ENCODE measurements at regions not wholly inside any gene's neighbourhood (a gene's known extent, or its start where the extent isn't known, plus 50 kb on each side); places are given as distances from the start of the nearest gene placed in this dataset.

DNA sequence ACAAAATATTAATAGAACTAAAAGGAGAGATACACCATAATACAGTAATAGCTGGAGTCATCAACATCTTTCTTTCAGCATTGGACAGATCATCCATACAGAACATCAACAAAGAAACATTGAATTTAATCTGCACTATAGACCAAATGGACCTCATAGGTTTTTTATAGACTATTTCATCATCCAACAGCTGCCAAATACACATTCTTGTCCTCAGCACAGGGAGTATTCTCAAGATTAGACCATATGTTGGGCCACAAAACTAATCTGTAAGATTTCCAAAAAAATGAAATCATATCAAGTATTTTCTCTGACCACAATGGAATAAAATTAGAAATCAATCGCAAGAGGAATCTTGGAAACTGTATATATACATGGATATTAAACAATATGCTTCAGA lies 86.9 kb downstream of the FSCB start:
- no peaks in the 10 kb centered on the region for H3K4me1 ChIP-seq (ENCODE audit: control insufficient read depth, insufficient read depth, low read length, unreplicated experiment)
- no peak overlapping the region for H3K4me3 ChIP-seq (ENCODE audit: low read depth, low read length)
- H3K27ac ChIP-seq (ENCODE audit: low read depth, low read length), result no peak overlapping the region
- no peak overlapping the region for H2AFZ ChIP-seq (ENCODE audit: low read length, unreplicated experiment)
- H3K36me3 ChIP-seq (ENCODE audit: insufficient read depth, low read length), result no peaks in the 10 kb centered on the region
- H3K27me3 ChIP-seq (ENCODE audit: insufficient read depth, low read length), result no peaks in the 10 kb centered on the region
- H3K79me2 ChIP-seq (ENCODE audit: control insufficient read depth, insufficient read depth, low read length, unreplicated experiment), result no peaks in the 10 kb centered on the region

DNA sequence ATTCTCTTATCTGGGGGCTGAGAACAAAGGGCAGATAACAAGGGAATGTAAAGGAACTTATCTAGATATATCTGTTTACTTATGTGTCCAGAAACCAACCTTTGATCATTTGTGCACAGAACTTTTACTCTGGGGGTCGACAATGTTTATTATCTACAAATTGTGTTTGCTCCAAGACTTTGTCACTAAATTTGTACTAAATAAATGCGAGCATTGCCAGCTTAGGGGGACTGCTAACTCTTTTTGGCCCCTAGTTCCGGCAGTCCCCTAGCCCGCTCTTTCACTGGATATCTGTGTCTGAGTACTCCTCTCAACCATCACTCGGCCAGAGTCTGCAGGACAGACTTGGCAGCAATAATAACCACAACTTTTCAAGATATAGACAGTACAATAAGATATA lies 88.2 kb downstream of the FSCB start:
- Histone ChIP-seq H3K36me3 (ENCODE audit: insufficient read depth, low read length) (no peaks in the 10 kb centered on the region), H3K79me2 (ENCODE audit: control insufficient read depth, insufficient read depth, low read length, unreplicated experiment) (no peaks in the 10 kb centered on the region), H3K4me3 (ENCODE audit: low read depth, low read length) (no peak overlapping the region), H3K4me1 (ENCODE audit: control insufficient read depth, insufficient read depth, low read length, unreplicated experiment) (no peaks in the 10 kb centered on the region), H3K27me3 (ENCODE audit: insufficient read depth, low read length) (no peaks in the 10 kb centered on the region), H3K27ac (ENCODE audit: low read depth, low read length) (no peak overlapping the region), H2AFZ (ENCODE audit: low read length, unreplicated experiment) (no peak overlapping the region)

DNA sequence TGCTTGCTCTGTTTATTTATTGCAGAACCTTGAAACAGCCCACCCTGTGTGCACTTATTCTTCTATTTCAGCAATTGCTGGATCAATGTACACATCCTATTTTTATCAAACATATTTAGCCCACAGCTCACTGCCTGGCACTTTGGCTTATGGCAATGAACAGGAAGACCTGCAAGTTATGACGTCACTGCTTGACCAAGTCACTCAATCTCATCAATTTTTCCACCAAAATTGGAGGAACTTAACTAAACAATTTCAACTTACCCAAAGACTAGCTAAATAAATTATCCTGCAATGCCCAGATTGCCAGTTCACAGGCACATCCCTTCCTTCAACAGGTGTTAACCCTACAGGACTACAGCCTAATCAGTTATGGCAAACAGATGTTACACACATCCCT lies 89.3 kb downstream of the FSCB start:
- Histone ChIP-seq H3K4me3 (ENCODE audit: low read depth, low read length) (no peak overlapping the region), H3K4me1 (ENCODE audit: control insufficient read depth, insufficient read depth, low read length, unreplicated experiment) (no peaks in the 10 kb centered on the region), H3K27ac (ENCODE audit: low read depth, low read length) (no peak overlapping the region), H2AFZ (ENCODE audit: low read length, unreplicated experiment) (no peak overlapping the region), H3K27me3 (ENCODE audit: insufficient read depth, low read length) (no peaks in the 10 kb centered on the region), H3K36me3 (ENCODE audit: insufficient read depth, low read length) (no peaks in the 10 kb centered on the region), H3K79me2 (ENCODE audit: control insufficient read depth, insufficient read depth, low read length, unreplicated experiment) (no peaks in the 10 kb centered on the region)

DNA sequence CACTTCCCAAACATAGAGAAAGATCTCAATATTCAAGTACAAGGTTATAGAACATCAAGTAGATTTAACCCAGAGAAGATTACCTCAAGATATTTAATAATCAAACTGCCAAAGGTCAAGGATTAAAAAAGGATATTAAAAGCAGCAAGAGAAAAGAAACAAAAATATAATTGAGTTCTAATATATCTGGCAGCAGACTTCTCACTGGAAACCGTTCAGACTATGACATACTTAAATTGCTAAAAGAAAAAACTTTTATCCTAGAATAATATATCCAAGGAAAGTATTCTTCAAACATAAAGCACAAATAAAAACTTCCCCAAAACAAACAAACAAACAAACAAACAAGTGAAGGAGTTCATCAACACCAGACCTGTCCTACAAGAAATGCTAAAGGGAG lies 92.4 kb downstream of the FSCB start:
- Histone ChIP-seq H3K4me3 (ENCODE audit: low read depth, low read length) (no peak overlapping the region), H3K27ac (ENCODE audit: low read depth, low read length) (no peak overlapping the region), H2AFZ (ENCODE audit: low read length, unreplicated experiment) (no peak overlapping the region), H3K36me3 (ENCODE audit: insufficient read depth, low read length) (no peaks in the 10 kb centered on the region), H3K79me2 (ENCODE audit: control insufficient read depth, insufficient read depth, low read length, unreplicated experiment) (no peaks in the 10 kb centered on the region), H3K4me1 (ENCODE audit: control insufficient read depth, insufficient read depth, low read length, unreplicated experiment) (no peaks in the 10 kb centered on the region), H3K27me3 (ENCODE audit: insufficient read depth, low read length) (no peaks in the 10 kb centered on the region)

DNA sequence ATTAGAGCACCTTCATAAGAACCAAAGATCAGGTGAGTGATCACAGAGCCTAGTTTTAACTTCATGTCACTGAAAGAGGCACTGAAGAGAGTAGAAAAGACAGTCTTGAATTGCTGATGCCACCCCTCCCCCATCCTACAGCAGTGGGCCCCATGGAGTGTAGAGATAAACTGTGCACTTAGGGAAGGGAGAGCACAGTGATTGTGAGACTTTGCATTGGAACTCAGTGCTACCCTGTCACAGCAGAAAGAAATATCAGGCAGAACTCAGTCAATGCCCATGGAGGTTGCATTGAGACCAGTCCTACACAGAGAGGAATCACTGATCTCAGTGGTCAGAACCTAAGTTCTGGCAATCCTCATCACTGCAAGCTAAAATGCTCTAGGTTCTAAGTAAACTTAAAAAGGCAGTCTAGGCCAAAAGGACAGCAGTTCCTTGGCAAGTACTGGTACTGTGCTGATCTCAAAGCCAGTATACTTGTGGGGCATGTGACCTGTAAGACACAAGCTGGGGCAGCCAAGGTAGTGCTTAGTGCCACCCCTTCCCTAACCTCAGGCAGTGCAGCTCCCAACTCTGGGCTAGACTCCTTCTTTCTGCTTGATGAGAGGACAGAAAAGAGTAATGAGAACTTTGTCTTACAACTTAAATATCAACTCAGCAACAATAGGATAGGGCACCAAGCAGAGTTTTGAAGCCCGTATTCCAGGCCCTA lies 94.1 kb downstream of the FSCB start:
- Histone ChIP-seq H3K36me3 (ENCODE audit: insufficient read depth, low read length) (no peaks in the 10 kb centered on the region), H3K4me1 (ENCODE audit: control insufficient read depth, insufficient read depth, low read length, unreplicated experiment) (no peaks in the 10 kb centered on the region), H3K27ac (ENCODE audit: low read depth, low read length) (no peak overlapping the region), H3K27me3 (ENCODE audit: insufficient read depth, low read length) (no peaks in the 10 kb centered on the region), H3K79me2 (ENCODE audit: control insufficient read depth, insufficient read depth, low read length, unreplicated experiment) (no peaks in the 10 kb centered on the region), H3K4me3 (ENCODE audit: low read depth, low read length) (no peak overlapping the region), H2AFZ (ENCODE audit: low read length, unreplicated experiment) (no peak overlapping the region)

DNA sequence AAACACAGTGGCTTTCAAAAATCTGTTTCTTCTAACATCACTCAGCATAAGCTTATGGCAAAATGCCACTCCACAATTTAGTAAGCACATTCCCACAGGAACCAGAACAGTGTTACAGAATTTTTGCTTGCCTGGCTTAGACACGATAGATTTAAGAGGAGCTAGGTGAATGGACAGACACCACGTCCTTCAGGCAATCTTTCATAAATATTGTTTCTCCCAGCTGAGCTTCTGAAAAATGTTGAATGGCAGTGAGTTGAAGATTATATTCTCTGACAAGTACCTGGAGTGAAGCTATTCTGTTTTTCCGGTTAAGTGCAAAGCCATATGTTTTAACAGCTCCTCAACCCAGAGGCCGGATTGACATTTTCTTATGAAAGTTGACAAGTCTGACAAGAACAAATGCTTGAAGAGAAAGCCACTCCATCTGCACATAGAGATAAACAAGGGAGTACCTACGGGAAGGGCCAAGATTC lies 102.0 kb downstream of the FSCB start:
- Histone ChIP-seq H3K36me3 (ENCODE audit: insufficient read depth, low read length) (no peaks in the 10 kb centered on the region), H3K79me2 (ENCODE audit: control insufficient read depth, insufficient read depth, low read length, unreplicated experiment) (no peaks in the 10 kb centered on the region), H2AFZ (ENCODE audit: low read length, unreplicated experiment) (no peak overlapping the region)

DNA sequence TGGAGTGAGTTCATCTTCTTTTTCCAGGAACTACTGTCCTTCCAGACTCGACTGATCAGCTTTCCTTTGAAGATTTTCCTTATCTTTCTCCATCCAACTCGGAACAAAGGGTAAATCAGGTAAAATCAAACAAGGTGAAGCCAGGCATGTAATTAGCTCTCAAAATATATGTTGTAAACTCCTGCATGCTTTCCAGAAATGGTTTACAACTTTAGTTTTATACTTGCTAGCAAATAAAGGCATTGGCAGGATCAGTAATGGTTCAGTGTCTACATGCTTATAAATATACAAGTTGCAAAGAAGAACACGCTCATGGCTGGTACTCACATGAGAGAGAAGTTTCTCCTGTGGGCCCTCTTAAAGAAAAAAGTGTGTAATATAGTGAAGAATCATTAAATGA lies 102.5 kb downstream of the FSCB start:
- no peak overlapping the region for H3K27ac ChIP-seq (ENCODE audit: low read depth, low read length)
- H3K4me3 ChIP-seq (ENCODE audit: low read depth, low read length), result no peak overlapping the region
- H3K4me1 ChIP-seq (ENCODE audit: control insufficient read depth, insufficient read depth, low read length, unreplicated experiment), result no peaks in the 10 kb centered on the region
- no peaks in the 10 kb centered on the region for H3K36me3 ChIP-seq (ENCODE audit: insufficient read depth, low read length)
- no peaks in the 10 kb centered on the region for H3K79me2 ChIP-seq (ENCODE audit: control insufficient read depth, insufficient read depth, low read length, unreplicated experiment)
- H3K27me3 ChIP-seq (ENCODE audit: insufficient read depth, low read length), result no peaks in the 10 kb centered on the region
- H2AFZ ChIP-seq (ENCODE audit: low read length, unreplicated experiment), result no peak overlapping the region

More for the DNA sequence above, 102.0 kb downstream of the FSCB start:
- Histone ChIP-seq H3K4me3 (ENCODE audit: low read depth, low read length) (no peak overlapping the region), H3K4me1 (ENCODE audit: control insufficient read depth, insufficient read depth, low read length, unreplicated experiment) (no peaks in the 10 kb centered on the region), H3K27ac (ENCODE audit: low read depth, low read length) (no peak overlapping the region), H3K27me3 (ENCODE audit: insufficient read depth, low read length) (no peaks in the 10 kb centered on the region)

DNA sequence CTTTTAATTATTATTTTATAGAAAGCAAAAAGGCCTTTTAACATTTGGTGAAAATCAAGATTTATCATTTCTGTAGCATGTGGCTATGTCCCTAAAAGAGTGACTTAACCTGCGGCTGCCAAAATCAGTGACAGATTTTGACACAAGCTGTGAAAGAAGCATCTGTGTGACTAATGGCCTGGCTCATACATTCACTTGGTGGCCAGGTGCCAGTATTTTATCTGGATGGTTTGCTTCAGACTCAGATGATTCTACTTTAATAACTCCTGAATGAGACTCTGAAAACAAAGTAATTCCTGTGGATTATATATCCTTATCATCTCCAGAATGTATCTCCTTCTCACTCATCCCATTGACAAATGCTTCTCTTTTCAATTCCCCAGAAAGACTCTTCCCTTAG lies 103.0 kb downstream of the FSCB start:
- Histone ChIP-seq H3K27ac (ENCODE audit: low read depth, low read length) (no peak overlapping the region), H3K27me3 (ENCODE audit: insufficient read depth, low read length) (no peaks in the 10 kb centered on the region), H3K4me3 (ENCODE audit: low read depth, low read length) (no peak overlapping the region), H3K4me1 (ENCODE audit: control insufficient read depth, insufficient read depth, low read length, unreplicated experiment) (no peaks in the 10 kb centered on the region), H3K79me2 (ENCODE audit: control insufficient read depth, insufficient read depth, low read length, unreplicated experiment) (no peaks in the 10 kb centered on the region), H3K36me3 (ENCODE audit: insufficient read depth, low read length) (no peaks in the 10 kb centered on the region), H2AFZ (ENCODE audit: low read length, unreplicated experiment) (no peak overlapping the region)

DNA sequence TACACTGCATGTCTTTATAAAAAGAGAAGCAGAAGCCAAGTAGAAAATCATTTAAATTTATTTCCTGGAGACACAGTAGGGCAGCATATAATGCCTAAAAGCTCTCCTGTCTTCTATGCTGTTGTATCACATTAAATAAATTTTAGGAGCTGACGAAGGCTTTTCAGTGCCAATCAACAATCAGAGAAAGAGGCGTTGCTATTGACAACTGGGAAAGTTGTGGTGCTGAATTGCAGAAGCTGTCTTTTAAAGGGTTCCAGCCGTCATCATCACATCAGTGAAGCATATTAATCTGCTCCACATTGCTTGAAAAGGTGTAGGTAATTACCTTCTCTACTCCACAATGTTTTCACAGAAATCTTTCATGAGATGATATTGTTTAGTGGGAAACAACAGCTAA lies 103.9 kb downstream of the FSCB start:
- H3K79me2 ChIP-seq (ENCODE audit: control insufficient read depth, insufficient read depth, low read length, unreplicated experiment), result no peaks in the 10 kb centered on the region
- H3K36me3 ChIP-seq (ENCODE audit: insufficient read depth, low read length), result no peaks in the 10 kb centered on the region
- no peaks in the 10 kb centered on the region for H3K4me1 ChIP-seq (ENCODE audit: control insufficient read depth, insufficient read depth, low read length, unreplicated experiment)

DNA sequence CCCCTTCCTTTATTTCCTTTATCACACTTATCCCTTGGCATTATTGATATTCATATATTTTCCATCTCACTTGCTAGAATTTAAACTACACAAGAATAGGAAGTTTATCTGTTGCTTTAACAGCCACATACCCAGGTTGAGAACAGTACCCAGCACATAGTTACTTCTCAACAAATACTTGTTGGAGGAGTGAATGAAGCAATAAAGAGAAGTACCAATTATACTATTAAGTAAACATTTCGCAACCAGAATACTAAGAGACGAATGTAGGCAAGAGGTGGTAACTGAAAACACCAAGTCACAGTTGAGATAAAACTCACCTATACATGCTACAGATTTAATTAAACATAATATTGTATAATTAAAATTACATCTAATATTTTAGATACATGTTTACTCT lies 110.9 kb downstream of the FSCB start:
- no peak overlapping the region for H2AFZ ChIP-seq (ENCODE audit: low read length, unreplicated experiment)
- H3K4me1 ChIP-seq (ENCODE audit: control insufficient read depth, insufficient read depth, low read length, unreplicated experiment), result no peaks in the 10 kb centered on the region
- H3K4me3 ChIP-seq (ENCODE audit: low read depth, low read length), result no peak overlapping the region
- no peaks in the 10 kb centered on the region for H3K36me3 ChIP-seq (ENCODE audit: insufficient read depth, low read length)
- H3K27me3 ChIP-seq (ENCODE audit: insufficient read depth, low read length), result no peaks in the 10 kb centered on the region
- H3K27ac ChIP-seq (ENCODE audit: low read depth, low read length), result no peak overlapping the region
- no peaks in the 10 kb centered on the region for H3K79me2 ChIP-seq (ENCODE audit: control insufficient read depth, insufficient read depth, low read length, unreplicated experiment)

More for the DNA sequence above, 103.9 kb downstream of the FSCB start:
- Histone ChIP-seq H3K27ac (ENCODE audit: low read depth, low read length) (no peak overlapping the region), H3K27me3 (ENCODE audit: insufficient read depth, low read length) (no peaks in the 10 kb centered on the region), H2AFZ (ENCODE audit: low read length, unreplicated experiment) (no peak overlapping the region), H3K4me3 (ENCODE audit: low read depth, low read length) (no peak overlapping the region)

DNA sequence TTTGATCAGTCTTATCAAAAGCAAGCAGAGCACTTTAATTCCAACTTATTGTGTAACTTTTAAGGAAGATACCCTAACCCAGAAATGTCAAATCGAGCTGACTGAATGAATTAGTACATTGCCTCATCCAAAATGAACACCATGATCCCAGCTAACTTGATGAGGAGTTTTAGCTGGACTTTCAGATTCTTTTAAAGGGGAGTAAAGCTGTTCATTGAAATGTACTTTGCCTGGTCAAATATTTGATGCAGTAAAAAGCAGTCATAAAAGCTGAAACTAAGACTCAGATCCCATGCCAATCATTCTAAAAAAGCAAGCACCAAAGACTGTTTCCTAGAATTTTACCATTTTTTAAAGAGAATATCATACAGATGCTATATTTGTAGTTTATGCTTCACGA lies 114.1 kb downstream of the FSCB start:
- no peaks in the 10 kb centered on the region for H3K36me3 ChIP-seq (ENCODE audit: insufficient read depth, low read length)
- no peak overlapping the region for H3K27ac ChIP-seq (ENCODE audit: low read depth, low read length)
- no peak overlapping the region for H3K4me3 ChIP-seq (ENCODE audit: low read depth, low read length)
- no peaks in the 10 kb centered on the region for H3K27me3 ChIP-seq (ENCODE audit: insufficient read depth, low read length)
- H2AFZ ChIP-seq (ENCODE audit: low read length, unreplicated experiment), result no peak overlapping the region
- no peaks in the 10 kb centered on the region for H3K79me2 ChIP-seq (ENCODE audit: control insufficient read depth, insufficient read depth, low read length, unreplicated experiment)
- H3K4me1 ChIP-seq (ENCODE audit: control insufficient read depth, insufficient read depth, low read length, unreplicated experiment), result no peaks in the 10 kb centered on the region

Data from ACC112 (cell line).